ENCODE measurements at regions not wholly inside any gene's neighbourhood (a gene's known extent, or its start where the extent isn't known, plus 50 kb on each side); places are given as distances from the start of the nearest gene placed in this dataset.

GRCh38 chr1:189816558-189816957, 661.1 kb downstream of the BRINP3 start:
- TF ChIP-seq REST (IDR thresholded peaks at IDR 0.05; ENCODE audit: low read depth) (no peak), CEBPB (IDR thresholded peaks at IDR 0.05) (no peak), CREB1 (IDR thresholded peaks at IDR 0.05; ENCODE audit: low read depth) (no peak), YY1 (IDR thresholded peaks at IDR 0.05; ENCODE audit: low read depth) (no peak), TCF12 (IDR thresholded peaks at IDR 0.05; ENCODE audit: low read depth) (no peak), EGR1 (IDR thresholded peaks at IDR 0.05) (no peak), RAD21 (IDR thresholded peaks at IDR 0.05; ENCODE audit: low read depth) (no peak), NFIC (IDR thresholded peaks at IDR 0.05) (no peak), EP300 (IDR thresholded peaks at IDR 0.05; ENCODE audit: borderline replicate concordance) (no peak), TAF1 (IDR thresholded peaks at IDR 0.05; ENCODE audit: low read depth) (no peak), ZBTB7A (IDR thresholded peaks at IDR 0.05; ENCODE audit: low read depth) (no peak)
- TF ChIP-seq, protein P1, sequence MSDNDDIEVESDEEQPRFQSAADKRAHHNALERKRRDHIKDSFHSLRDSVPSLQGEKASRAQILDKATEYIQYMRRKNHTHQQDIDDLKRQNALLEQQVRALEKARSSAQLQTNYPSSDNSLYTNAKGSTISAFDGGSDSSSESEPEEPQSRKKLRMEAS (IDR thresholded peaks at IDR 0.05): no peak
- TF ChIP-seq, protein P2, sequence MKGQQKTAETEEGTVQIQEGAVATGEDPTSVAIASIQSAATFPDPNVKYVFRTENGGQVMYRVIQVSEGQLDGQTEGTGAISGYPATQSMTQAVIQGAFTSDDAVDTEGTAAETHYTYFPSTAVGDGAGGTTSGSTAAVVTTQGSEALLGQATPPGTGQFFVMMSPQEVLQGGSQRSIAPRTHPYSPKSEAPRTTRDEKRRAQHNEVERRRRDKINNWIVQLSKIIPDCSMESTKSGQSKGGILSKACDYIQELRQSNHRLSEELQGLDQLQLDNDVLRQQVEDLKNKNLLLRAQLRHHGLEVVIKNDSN (IDR thresholded peaks at IDR 0.05): no peak
